ENCODE measurements at regions not wholly inside any gene's neighbourhood (a gene's known extent, or its start where the extent isn't known, plus 50 kb on each side); places are given as distances from the start of the nearest gene placed in this dataset.

- Histone ChIP-seq H3K4me3 (ENCODE audit: low read depth, low read length) (no peak overlapping the region), H3K27me3 (ENCODE audit: control insufficient read depth, insufficient read depth, low read length) (no peaks in the 10 kb centered on the region), H3K9me3 (ENCODE audit: control insufficient read depth, insufficient read depth, low read length) (no peaks in the 10 kb centered on the region), H3K27ac (ENCODE audit: low read depth, low read length) (peak overlapping the region; percentile 33), H3K9ac (ENCODE audit: low read depth, low read length) (no peak overlapping the region), H3K36me3 (ENCODE audit: control insufficient read depth, insufficient read depth, low read length) (no peaks in the 10 kb centered on the region), H3K4me1 (ENCODE audit: control insufficient read depth, insufficient read depth, low read length) (peaks cover 30% of the 10 kb centered on the region)
Observed at GRCh38 chr11:70522593-70523311, 124.4 kb downstream of the CTTN start.

- H3K27me3 ChIP-seq (ENCODE audit: control insufficient read depth, insufficient read depth, low read length), result no peaks in the 10 kb centered on the region
- no peaks in the 10 kb centered on the region for H3K9me3 ChIP-seq (ENCODE audit: control insufficient read depth, insufficient read depth, low read length)
- H3K9ac ChIP-seq (ENCODE audit: low read depth, low read length), result no peak overlapping the region
- no peak overlapping the region for H3K4me3 ChIP-seq (ENCODE audit: low read depth, low read length)
- no peaks in the 10 kb centered on the region for H3K36me3 ChIP-seq (ENCODE audit: control insufficient read depth, insufficient read depth, low read length)
- H3K4me1 ChIP-seq (ENCODE audit: control insufficient read depth, insufficient read depth, low read length), result peaks cover 30% of the 10 kb centered on the region
- H3K27ac ChIP-seq (ENCODE audit: low read depth, low read length), result peak overlapping the region; percentile 33
Observed at GRCh38 chr11:70523384-70524095, 125.2 kb downstream of the CTTN start.

DNA sequence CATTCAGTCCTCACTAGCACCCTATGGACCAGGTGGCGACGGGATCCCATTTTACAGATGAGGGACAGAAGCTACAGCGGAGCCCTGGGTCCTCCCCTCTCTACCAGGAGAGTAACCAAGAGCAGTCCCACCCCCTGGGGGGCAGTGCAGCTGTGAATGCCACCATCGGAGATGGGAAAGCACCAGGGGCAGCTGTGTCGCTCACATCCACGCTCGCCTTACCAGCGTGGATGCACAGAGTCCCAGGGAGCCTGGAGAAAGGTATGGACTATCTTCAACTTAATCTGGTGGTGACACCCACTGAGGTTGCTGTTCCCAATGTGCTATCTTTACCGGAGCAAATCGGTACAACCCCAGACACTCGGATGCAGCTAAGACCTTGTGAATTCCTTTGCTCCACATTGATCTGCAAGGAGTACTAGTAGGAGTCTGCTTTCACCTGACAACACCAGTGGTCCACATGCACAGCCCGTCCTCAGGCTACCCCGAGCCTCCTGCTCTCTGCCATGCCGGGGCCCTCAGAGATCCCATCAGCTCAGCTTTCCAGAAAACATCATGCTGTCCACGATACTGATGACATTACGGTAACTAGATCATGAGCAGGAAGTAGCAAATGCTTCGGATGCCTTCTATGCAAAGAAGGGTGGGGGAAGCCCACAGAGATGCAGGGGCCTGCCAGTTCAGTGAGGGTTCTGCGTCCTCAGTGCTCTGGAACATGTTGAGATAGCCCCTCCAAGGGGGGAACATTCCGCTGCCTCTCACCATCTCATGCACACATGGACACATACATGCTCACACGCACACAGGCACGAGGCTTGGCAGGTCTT is 126.0 kb downstream of the CTTN start:
- Histone ChIP-seq H3K9ac (ENCODE audit: low read depth, low read length) (no peak overlapping the region), H3K4me3 (ENCODE audit: low read depth, low read length) (no peak overlapping the region), H3K27ac (ENCODE audit: low read depth, low read length) (no peak overlapping the region), H3K36me3 (ENCODE audit: control insufficient read depth, insufficient read depth, low read length) (no peaks in the 10 kb centered on the region), H3K4me1 (ENCODE audit: control insufficient read depth, insufficient read depth, low read length) (peaks cover 30% of the 10 kb centered on the region), H3K9me3 (ENCODE audit: control insufficient read depth, insufficient read depth, low read length) (no peaks in the 10 kb centered on the region), H3K27me3 (ENCODE audit: control insufficient read depth, insufficient read depth, low read length) (no peaks in the 10 kb centered on the region)

- Histone ChIP-seq H3K4me1 (ENCODE audit: control insufficient read depth, insufficient read depth, low read length) (peaks cover 30% of the 10 kb centered on the region), H3K27ac (ENCODE audit: low read depth, low read length) (no peak overlapping the region)
Observed at GRCh38 chr11:70525006-70525405, 126.7 kb downstream of the CTTN start.

DNA sequence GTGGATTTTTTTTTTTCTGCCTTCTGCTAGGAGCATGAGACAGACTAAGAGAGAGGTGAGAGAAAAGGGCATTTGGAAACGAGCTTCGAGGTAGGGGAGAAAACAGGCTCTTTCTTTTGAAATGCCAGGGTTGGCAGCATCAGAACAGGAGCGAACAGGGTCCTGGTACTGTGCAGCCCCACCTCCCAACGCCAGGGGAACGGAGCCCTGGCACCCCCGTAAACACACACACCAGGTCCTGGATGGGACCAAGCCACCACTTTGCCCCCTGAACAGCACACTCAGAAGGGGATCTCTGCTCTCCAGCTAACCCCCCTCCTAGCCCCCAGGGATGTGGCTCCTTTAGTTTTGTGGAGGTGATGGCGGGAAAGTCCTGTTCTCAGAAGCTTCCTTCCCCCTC is 127.1 kb downstream of the CTTN start:
- H3K36me3 ChIP-seq (ENCODE audit: control insufficient read depth, insufficient read depth, low read length), result no peaks in the 10 kb centered on the region
- H3K4me1 ChIP-seq (ENCODE audit: control insufficient read depth, insufficient read depth, low read length), result peaks cover 30% of the 10 kb centered on the region
- H3K27me3 ChIP-seq (ENCODE audit: control insufficient read depth, insufficient read depth, low read length), result no peaks in the 10 kb centered on the region
- no peak overlapping the region for H3K9ac ChIP-seq (ENCODE audit: low read depth, low read length)
- no peaks in the 10 kb centered on the region for H3K9me3 ChIP-seq (ENCODE audit: control insufficient read depth, insufficient read depth, low read length)
- no peak overlapping the region for H3K4me3 ChIP-seq (ENCODE audit: low read depth, low read length)
- no peak overlapping the region for H3K27ac ChIP-seq (ENCODE audit: low read depth, low read length)

More at GRCh38 chr11:70525006-70525405, 126.7 kb downstream of the CTTN start:
- H3K9ac ChIP-seq (ENCODE audit: low read depth, low read length), result no peak overlapping the region
- H3K4me3 ChIP-seq (ENCODE audit: low read depth, low read length), result no peak overlapping the region
- no peaks in the 10 kb centered on the region for H3K27me3 ChIP-seq (ENCODE audit: control insufficient read depth, insufficient read depth, low read length)
- no peaks in the 10 kb centered on the region for H3K9me3 ChIP-seq (ENCODE audit: control insufficient read depth, insufficient read depth, low read length)
- no peaks in the 10 kb centered on the region for H3K36me3 ChIP-seq (ENCODE audit: control insufficient read depth, insufficient read depth, low read length)

DNA sequence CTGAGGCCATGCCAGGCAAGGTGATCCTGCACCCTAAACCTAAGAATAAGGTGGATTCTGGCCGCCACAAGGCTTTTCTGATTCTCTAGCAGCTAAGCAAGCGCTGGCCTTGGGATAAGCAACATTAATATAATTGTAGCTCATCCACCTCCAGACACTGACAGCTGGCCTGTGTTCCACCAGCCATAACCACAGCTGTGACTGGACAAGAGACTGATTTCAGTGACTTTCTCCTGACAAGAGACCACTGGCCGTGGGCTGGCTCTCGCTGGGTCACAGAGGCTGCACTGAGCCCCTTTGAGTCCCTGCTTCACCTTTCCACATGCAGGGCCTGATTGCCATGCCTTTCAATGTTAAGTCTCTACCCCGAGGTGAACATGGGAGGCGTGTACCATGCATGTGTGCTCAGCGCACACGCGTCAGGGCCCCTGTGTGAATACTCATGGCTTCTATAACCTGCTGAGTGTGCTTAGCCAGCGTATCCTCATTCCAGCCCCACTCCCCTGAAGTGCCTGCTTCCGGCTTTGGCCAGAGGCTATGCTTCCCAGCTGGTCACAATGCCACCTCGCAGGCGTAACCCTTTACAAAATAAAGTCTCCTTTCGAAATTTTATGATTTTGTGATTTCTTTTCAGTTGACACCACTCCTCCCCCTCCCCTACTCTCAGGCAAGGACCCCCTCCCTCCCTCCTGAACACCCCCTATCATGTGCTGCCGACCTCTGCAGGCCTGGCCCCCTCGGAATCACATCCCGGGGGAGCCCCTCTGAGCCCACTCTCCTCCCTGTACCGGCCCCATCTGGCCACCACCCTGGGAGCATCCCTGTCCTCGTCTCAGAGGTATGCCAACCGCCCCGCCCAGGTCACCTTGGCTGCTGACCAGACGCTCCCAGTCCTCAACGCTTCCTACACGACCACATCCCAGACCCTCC is 128.1 kb downstream of the CTTN start:
- peaks cover 30% of the 10 kb centered on the region for H3K4me1 ChIP-seq (ENCODE audit: control insufficient read depth, insufficient read depth, low read length)
- H3K4me3 ChIP-seq (ENCODE audit: low read depth, low read length), result no peak overlapping the region
- no peaks in the 10 kb centered on the region for H3K36me3 ChIP-seq (ENCODE audit: control insufficient read depth, insufficient read depth, low read length)
- H3K27ac ChIP-seq (ENCODE audit: low read depth, low read length), result no peak overlapping the region
- H3K9ac ChIP-seq (ENCODE audit: low read depth, low read length), result no peak overlapping the region
- no peaks in the 10 kb centered on the region for H3K27me3 ChIP-seq (ENCODE audit: control insufficient read depth, insufficient read depth, low read length)
- H3K9me3 ChIP-seq (ENCODE audit: control insufficient read depth, insufficient read depth, low read length), result no peaks in the 10 kb centered on the region

GRCh38 chr11:70527046-70527395 is 128.7 kb downstream of the CTTN start:
- H3K27ac ChIP-seq (ENCODE audit: low read depth, low read length), result no peak overlapping the region
- H3K36me3 ChIP-seq (ENCODE audit: control insufficient read depth, insufficient read depth, low read length), result no peaks in the 10 kb centered on the region
- H3K4me1 ChIP-seq (ENCODE audit: control insufficient read depth, insufficient read depth, low read length), result peaks cover 34% of the 10 kb centered on the region
- no peaks in the 10 kb centered on the region for H3K9me3 ChIP-seq (ENCODE audit: control insufficient read depth, insufficient read depth, low read length)
- no peak overlapping the region for H3K9ac ChIP-seq (ENCODE audit: low read depth, low read length)
- no peaks in the 10 kb centered on the region for H3K27me3 ChIP-seq (ENCODE audit: control insufficient read depth, insufficient read depth, low read length)
- H3K4me3 ChIP-seq (ENCODE audit: low read depth, low read length), result no peak overlapping the region

DNA sequence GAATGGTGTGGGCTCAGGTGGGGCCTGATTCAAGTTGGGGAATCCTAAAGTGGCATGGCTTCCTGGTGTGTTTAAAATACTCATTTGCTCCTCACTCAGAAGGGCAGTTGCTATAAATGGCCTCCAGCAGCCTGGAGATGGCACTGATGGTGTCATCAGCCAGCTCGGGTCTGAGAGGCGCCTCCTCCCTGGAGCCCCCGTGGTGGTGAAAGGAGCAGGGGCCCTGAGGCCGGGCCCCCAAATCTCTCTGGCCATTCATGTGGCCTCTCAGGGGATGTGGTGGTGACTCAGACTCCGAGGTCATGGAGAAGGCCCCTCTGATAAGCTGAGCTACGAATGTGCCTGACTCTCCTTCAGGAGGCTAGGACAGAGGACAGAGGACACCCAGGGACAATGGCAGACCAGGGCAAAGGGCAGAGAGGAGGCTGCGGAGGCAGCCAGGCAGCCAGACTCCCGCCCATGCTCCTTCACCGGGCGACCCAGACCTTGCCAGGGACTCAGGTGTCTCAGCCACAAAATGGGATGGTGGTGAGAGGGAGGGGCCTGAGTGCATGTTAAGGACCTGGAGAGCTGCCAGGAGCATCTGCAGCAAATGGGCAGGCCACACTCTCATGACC is 129.2 kb downstream of the CTTN start:
- peaks cover 36% of the 10 kb centered on the region for H3K4me1 ChIP-seq (ENCODE audit: control insufficient read depth, insufficient read depth, low read length)
- H3K9me3 ChIP-seq (ENCODE audit: control insufficient read depth, insufficient read depth, low read length), result no peaks in the 10 kb centered on the region
- H3K27me3 ChIP-seq (ENCODE audit: control insufficient read depth, insufficient read depth, low read length), result no peaks in the 10 kb centered on the region
- no peak overlapping the region for H3K4me3 ChIP-seq (ENCODE audit: low read depth, low read length)
- H3K9ac ChIP-seq (ENCODE audit: low read depth, low read length), result no peak overlapping the region
- no peak overlapping the region for H3K27ac ChIP-seq (ENCODE audit: low read depth, low read length)
- no peaks in the 10 kb centered on the region for H3K36me3 ChIP-seq (ENCODE audit: control insufficient read depth, insufficient read depth, low read length)

DNA sequence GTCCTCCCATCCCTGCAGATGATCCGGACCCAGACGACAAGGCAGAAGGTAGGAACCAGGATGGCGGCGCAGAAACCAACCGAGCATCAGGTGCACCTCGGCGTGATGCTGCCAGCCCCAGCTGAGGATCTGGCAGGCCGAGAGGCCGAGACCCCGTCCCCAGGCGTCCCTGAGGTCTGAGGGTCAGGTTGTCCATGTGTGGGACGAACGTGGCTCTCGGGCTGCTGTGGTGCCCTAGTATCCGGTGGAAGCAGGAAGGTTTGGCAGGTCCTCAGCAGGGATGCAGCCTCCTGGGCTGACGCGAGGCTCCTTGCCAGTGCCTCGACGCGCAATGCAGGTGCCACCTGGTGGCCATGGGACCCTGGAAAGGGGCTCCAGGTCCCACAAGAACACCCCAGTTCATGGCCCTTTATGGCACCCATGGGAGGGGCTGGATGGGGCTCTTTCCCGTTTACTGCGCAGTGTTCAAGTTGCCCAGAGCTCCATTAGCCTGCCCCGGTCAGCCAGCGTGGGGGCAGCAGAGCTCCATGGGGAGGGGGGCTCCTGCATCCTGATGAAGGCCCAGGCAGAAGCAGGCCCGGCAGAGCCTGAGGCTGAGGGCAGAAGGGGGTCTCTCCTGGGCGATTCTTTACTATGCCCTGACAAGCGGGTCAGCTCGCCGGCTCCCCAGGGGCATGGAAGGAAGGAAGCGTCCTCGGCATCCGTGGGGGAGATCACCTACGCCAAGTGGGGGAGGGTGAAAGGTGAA is 129.9 kb downstream of the CTTN start:
- H3K9me3 ChIP-seq (ENCODE audit: control insufficient read depth, insufficient read depth, low read length), result no peaks in the 10 kb centered on the region
- H3K36me3 ChIP-seq (ENCODE audit: control insufficient read depth, insufficient read depth, low read length), result no peaks in the 10 kb centered on the region
- no peak overlapping the region for H3K4me3 ChIP-seq (ENCODE audit: low read depth, low read length)
- peaks cover 33% of the 10 kb centered on the region for H3K4me1 ChIP-seq (ENCODE audit: control insufficient read depth, insufficient read depth, low read length)
- no peaks in the 10 kb centered on the region for H3K27me3 ChIP-seq (ENCODE audit: control insufficient read depth, insufficient read depth, low read length)
- H3K9ac ChIP-seq (ENCODE audit: low read depth, low read length), result no peak overlapping the region
- H3K27ac ChIP-seq (ENCODE audit: low read depth, low read length), result no peak overlapping the region
